Peyer's patch (tissue), 4 donors: ENCODE measurements at regions not wholly inside any gene's neighbourhood (a gene's known extent, or its start where the extent isn't known, plus 50 kb on each side); places are given as distances from the start of the nearest gene placed in this dataset.

ENCODE experiments used
- DNase-seq, 3 donors: peaks; one replicate each; pipeline ENCODE4 v3.0.0-alpha.2; 2017 to 2019
- H3K27ac ChIP-seq, 4 donors: fragments of 200-600 bp; sonication (generic); one replicate each; pipeline ENCODE4 v1.5.1; 2016 to 2019
- H3K27me3 ChIP-seq, 2 donors: fragments of 200-600 bp; sonication (generic); one replicate each; pipeline ENCODE4 v1.5.1; 2019
- H3K36me3 ChIP-seq, 3 donors: fragments of 200-600 bp; sonication (generic); one replicate each; pipeline ENCODE4 v1.5.1; 2016 to 2019
- H3K4me1 ChIP-seq, 4 donors: fragments of 200-600 bp; sonication (generic); one replicate each; pipeline ENCODE4 v1.5.1; 2016 to 2019
- H3K4me3 ChIP-seq, 4 donors: fragments of 200-600 bp; sonication (generic); 1 replicate in 3 of 4; 2 replicates in 1 of 4; pipeline ENCODE4 v1.5.1; 2016 to 2019; ENCODE audit warnings: mild to moderate bottlenecking in 1 of 4
- H3K9me3 ChIP-seq, 4 donors: fragments of 200-600 bp; sonication (generic); one replicate each; pipeline ENCODE4 v1.5.1; 2016 to 2019; ENCODE audit warnings: mild to moderate bottlenecking in 1 of 4
- POLR2A ChIP-seq, 2 donors: fragments of 450-650 bp; IDR thresholded peaks; one replicate each; pipeline ENCODE4 v1.5.1; 2017; ENCODE audit warnings: antibody characterized with exemption in 2 of 2, mild to moderate bottlenecking in 2 of 2, moderate library complexity in 2 of 2
- TF ChIP-seq, protein P1 (sequence below), 6 experiments: fragments of 450-650 bp in 4 of 6; fragments of 200-600 bp in 2 of 6; sonication (generic) in 1 of 6; IDR thresholded peaks; one replicate each; pipeline ENCODE4 v1.5.1; 2017 to 2019; ENCODE audit warnings: antibody characterized with exemption in 6 of 6, mild to moderate bottlenecking in 3 of 6, moderate library complexity in 1 of 6

DNA sequence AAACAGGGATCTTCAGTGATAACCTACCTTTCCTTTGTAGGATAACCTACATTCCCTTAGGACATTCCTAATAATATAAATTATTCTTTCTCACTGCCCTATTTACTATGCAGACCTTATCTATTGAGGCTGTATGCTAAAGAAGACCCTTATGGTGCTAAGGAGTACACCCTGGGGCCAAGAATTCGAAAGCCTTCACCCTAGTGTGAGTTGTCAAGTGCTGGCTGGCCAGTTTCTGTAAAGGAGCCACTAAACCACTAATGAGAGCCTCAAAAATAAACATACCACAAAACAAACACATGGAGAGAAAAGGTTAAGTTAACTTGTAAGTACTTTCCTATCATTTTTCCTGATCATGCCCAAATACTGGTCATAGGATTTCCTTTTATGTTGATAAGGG lies 315.0 kb upstream of the CAMK1G start:
- Histone ChIP-seq H3K36me3 (no peaks in the 10 kb centered on the region), H3K9me3 (no peaks in the 10 kb centered on the region), H3K4me3 (no peak overlapping the region), H3K27ac (no peak overlapping the region), H3K27me3 (no peaks in the 10 kb centered on the region), H3K4me1 (no peaks in the 10 kb centered on the region)
- no peak for DNase-seq
- no peak for TF ChIP-seq POLR2A (IDR thresholded peaks at IDR 0.05)
- TF ChIP-seq, protein P1, sequence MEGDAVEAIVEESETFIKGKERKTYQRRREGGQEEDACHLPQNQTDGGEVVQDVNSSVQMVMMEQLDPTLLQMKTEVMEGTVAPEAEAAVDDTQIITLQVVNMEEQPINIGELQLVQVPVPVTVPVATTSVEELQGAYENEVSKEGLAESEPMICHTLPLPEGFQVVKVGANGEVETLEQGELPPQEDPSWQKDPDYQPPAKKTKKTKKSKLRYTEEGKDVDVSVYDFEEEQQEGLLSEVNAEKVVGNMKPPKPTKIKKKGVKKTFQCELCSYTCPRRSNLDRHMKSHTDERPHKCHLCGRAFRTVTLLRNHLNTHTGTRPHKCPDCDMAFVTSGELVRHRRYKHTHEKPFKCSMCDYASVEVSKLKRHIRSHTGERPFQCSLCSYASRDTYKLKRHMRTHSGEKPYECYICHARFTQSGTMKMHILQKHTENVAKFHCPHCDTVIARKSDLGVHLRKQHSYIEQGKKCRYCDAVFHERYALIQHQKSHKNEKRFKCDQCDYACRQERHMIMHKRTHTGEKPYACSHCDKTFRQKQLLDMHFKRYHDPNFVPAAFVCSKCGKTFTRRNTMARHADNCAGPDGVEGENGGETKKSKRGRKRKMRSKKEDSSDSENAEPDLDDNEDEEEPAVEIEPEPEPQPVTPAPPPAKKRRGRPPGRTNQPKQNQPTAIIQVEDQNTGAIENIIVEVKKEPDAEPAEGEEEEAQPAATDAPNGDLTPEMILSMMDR (IDR thresholded peaks at IDR 0.05): no peak

DNA sequence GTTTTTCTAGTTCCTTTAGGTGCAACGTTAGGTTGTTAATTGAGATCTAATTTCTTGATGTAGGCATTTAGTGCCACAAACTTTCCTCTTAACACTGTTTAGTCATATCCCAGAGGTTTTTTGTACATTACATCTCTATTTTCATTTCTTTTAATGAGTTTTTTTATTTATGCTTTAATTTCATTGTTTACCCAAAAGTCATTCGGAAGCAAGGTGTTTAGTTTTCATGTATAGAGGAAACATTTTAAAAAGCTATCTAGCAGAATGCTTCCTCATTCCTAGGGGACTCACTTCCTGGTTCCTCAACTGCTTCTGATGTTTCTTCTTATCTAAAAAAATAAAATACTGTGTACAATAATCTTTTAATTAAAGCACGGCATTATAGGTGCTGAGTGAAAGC lies 307.2 kb upstream of the CAMK1G start:
- no peak for DNase-seq
- H3K4me1 ChIP-seq: no peaks in the 10 kb centered on the region
- TF ChIP-seq POLR2A (IDR thresholded peaks at IDR 0.05): no peak
- TF ChIP-seq, protein P1 (IDR thresholded peaks at IDR 0.05): no peak
- H3K9me3 ChIP-seq: no peaks in the 10 kb centered on the region
- no peak overlapping the region for H3K4me3 ChIP-seq
- no peaks in the 10 kb centered on the region for H3K36me3 ChIP-seq
- H3K27ac ChIP-seq: no peak overlapping the region
- no peaks in the 10 kb centered on the region for H3K27me3 ChIP-seq

- TF ChIP-seq, protein P1 (IDR thresholded peaks at IDR 0.05): no peak
- TF ChIP-seq POLR2A (IDR thresholded peaks at IDR 0.05): no peak
- Histone ChIP-seq H3K4me1 (no peaks in the 10 kb centered on the region), H3K36me3 (no peaks in the 10 kb centered on the region), H3K9me3 (no peaks in the 10 kb centered on the region), H3K4me3 (no peak overlapping the region), H3K27ac (no peak overlapping the region), H3K27me3 (no peaks in the 10 kb centered on the region)
- no peak for DNase-seq
Measured at GRCh38 chr1:209277662-209278061, 305.9 kb upstream of the CAMK1G start.

- Histone ChIP-seq H3K36me3 (no peaks in the 10 kb centered on the region), H3K9me3 (no peaks in the 10 kb centered on the region), H3K4me1 (no peaks in the 10 kb centered on the region), H3K4me3 (no peak overlapping the region), H3K27ac (no peak overlapping the region), H3K27me3 (no peaks in the 10 kb centered on the region)
- TF ChIP-seq POLR2A (IDR thresholded peaks at IDR 0.05): no peak
- TF ChIP-seq, protein P1 (IDR thresholded peaks at IDR 0.05): no peak
- DNase-seq: no peak
Measured at GRCh38 chr1:209291715-209292114, 291.8 kb upstream of the CAMK1G start.

GRCh38 chr1:209302779-209303568 lies 280.5 kb upstream of the CAMK1G start:
- DNase-seq: no peak

More at GRCh38 chr1:209302779-209303568, 280.5 kb upstream of the CAMK1G start:
- Histone ChIP-seq H3K27me3 (no peaks in the 10 kb centered on the region), H3K36me3 (no peaks in the 10 kb centered on the region), H3K9me3 (no peaks in the 10 kb centered on the region), H3K27ac (no peak overlapping the region), H3K4me3 (no peak overlapping the region), H3K4me1 (no peaks in the 10 kb centered on the region)
- TF ChIP-seq POLR2A (IDR thresholded peaks at IDR 0.05): no peak
- TF ChIP-seq, protein P1 (IDR thresholded peaks at IDR 0.05): no peak
